Neural progenitor cell (in vitro differentiated cells): ENCODE measurements at regions not wholly inside any gene's neighbourhood (a gene's known extent, or its start where the extent isn't known, plus 50 kb on each side); places are given as distances from the start of the nearest gene placed in this dataset.

Experiments
- CTCF ChIP-seq: fragments of 200-600 bp; sonication (generic); IDR thresholded peaks from 2 replicates; pipeline ENCODE4 v1.5.1; 2017; ENCODE audit warnings: antibody characterized with exemption, mild to moderate bottlenecking
- EZH2 ChIP-seq: fragments of 200-600 bp; sonication (generic); IDR thresholded peaks from 2 replicates; pipeline ENCODE4 v1.6.1; 2017; ENCODE audit warnings: antibody characterized with exemption, mild to moderate bottlenecking, moderate library complexity

- TF ChIP-seq CTCF (no peak), EZH2 (no peak)
Measured at GRCh38 chr4:19936476-19936875, 315.2 kb upstream of the SLIT2 start.
